Transverse colon (tissue), 3 donors: ENCODE measurements at regions not wholly inside any gene's neighbourhood (a gene's known extent, or its start where the extent isn't known, plus 50 kb on each side); places are given as distances from the start of the nearest gene placed in this dataset.

Source experiments
- EP300 ChIP-seq: sonication (generic); formaldehyde crosslinking; IDR thresholded peaks from one replicate; pipeline ENCODE4 v1.6.1; 2017; ENCODE audit warnings: antibody characterized with exemption, low read depth
- POLR2A ChIP-seq: fragments of 450-650 bp; IDR thresholded peaks from one replicate; pipeline ENCODE4 v1.6.1; 2016; ENCODE audit warnings: antibody characterized with exemption, mild to moderate bottlenecking, moderate library complexity
- TF ChIP-seq, protein P1 (sequence below), 5 experiments: fragments of 200-600 bp in 3 of 5; fragments of 450-650 bp in 2 of 5; sonication (generic) in 3 of 5; IDR thresholded peaks; 1 replicate in 2 of 5; 2 replicates in 3 of 5; pipeline ENCODE4 v1.5.1; 2016 to 2017; ENCODE audit warnings: antibody characterized with exemption in 5 of 5, inconsistent platforms in 3 of 5, mild to moderate bottlenecking in 2 of 5, moderate library complexity in 1 of 5

DNA sequence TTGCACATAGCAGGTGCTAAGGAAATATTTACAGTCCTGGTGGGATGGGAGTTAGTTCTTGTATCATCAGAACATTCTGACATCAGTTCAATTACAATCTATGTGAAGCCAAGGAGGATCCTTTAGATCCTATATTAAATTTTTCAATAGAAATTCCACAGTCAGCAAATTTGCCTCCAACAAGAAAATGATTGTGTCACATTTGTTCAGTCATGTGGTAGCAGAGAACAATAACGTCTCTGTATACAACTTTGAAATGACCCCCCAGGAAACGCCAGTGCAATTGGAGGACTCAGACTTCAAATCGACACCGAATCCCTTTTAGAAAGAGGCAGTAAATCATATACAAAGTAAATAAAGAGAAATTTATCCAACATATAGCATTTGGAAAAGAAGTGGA, 392.1 kb downstream of the DTWD2 start:
- TF ChIP-seq, protein P1, sequence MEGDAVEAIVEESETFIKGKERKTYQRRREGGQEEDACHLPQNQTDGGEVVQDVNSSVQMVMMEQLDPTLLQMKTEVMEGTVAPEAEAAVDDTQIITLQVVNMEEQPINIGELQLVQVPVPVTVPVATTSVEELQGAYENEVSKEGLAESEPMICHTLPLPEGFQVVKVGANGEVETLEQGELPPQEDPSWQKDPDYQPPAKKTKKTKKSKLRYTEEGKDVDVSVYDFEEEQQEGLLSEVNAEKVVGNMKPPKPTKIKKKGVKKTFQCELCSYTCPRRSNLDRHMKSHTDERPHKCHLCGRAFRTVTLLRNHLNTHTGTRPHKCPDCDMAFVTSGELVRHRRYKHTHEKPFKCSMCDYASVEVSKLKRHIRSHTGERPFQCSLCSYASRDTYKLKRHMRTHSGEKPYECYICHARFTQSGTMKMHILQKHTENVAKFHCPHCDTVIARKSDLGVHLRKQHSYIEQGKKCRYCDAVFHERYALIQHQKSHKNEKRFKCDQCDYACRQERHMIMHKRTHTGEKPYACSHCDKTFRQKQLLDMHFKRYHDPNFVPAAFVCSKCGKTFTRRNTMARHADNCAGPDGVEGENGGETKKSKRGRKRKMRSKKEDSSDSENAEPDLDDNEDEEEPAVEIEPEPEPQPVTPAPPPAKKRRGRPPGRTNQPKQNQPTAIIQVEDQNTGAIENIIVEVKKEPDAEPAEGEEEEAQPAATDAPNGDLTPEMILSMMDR (IDR thresholded peaks at IDR 0.05) = no peak
- TF ChIP-seq POLR2A (no peak), EP300 (no peak)
